LNCaP clone FGC (cell line): ENCODE measurements at regions not wholly inside any gene's neighbourhood (a gene's known extent, or its start where the extent isn't known, plus 50 kb on each side); places are given as distances from the start of the nearest gene placed in this dataset.

Experiments used
- DNase-seq: peaks from one replicate; pipeline ENCODE4 v3.0.0-alpha.2; 2011; ENCODE audit warnings: low read depth
- H3K4me3 ChIP-seq: 2 replicates; pipeline ENCODE4 v1.5.1; 2011; ENCODE audit warnings: mild to moderate bottlenecking, low read depth, low read length, control low read depth
- TF ChIP-seq, protein P1 (sequence below): IDR thresholded peaks from 2 replicates; pipeline ENCODE4 v1.5.1; 2012; ENCODE audit warnings: mild to moderate bottlenecking; ENCODE audit not compliant: control insufficient read depth, insufficient read depth; ENCODE audit errors: extremely low read depth

DNA sequence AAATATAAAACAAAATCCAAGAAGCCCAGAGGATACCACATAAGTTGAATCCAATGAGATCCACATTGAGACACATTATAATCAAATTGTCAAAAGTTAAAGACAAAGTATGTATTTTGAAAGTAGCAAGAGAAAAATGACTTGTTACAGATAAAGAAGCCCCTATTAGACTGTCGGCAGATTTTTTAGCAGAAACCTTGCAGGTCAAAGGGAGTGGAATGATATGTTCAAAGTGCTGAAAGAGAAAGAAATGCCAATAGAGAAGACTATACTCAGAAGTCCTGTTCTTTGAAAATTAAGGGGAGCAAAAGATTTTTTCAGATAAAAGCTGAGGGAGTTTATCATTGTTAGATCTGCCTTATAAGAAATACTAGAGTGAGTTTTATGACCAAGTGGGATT is 148.9 kb upstream of the EPHA5 start:
- no peak for DNase-seq
- TF ChIP-seq, protein P1, sequence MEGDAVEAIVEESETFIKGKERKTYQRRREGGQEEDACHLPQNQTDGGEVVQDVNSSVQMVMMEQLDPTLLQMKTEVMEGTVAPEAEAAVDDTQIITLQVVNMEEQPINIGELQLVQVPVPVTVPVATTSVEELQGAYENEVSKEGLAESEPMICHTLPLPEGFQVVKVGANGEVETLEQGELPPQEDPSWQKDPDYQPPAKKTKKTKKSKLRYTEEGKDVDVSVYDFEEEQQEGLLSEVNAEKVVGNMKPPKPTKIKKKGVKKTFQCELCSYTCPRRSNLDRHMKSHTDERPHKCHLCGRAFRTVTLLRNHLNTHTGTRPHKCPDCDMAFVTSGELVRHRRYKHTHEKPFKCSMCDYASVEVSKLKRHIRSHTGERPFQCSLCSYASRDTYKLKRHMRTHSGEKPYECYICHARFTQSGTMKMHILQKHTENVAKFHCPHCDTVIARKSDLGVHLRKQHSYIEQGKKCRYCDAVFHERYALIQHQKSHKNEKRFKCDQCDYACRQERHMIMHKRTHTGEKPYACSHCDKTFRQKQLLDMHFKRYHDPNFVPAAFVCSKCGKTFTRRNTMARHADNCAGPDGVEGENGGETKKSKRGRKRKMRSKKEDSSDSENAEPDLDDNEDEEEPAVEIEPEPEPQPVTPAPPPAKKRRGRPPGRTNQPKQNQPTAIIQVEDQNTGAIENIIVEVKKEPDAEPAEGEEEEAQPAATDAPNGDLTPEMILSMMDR = no peak
- no peak overlapping the region for H3K4me3 ChIP-seq

GRCh38 chr4:65805936-65806335 is 135.6 kb upstream of the EPHA5 start:
- TF ChIP-seq, protein P1 = no peak
- DNase-seq = no peak

GRCh38 chr4:65799513-65799912 is 129.2 kb upstream of the EPHA5 start:
- no peak overlapping the region for H3K4me3 ChIP-seq

More at GRCh38 chr4:65805936-65806335, 135.6 kb upstream of the EPHA5 start:
- H3K4me3 ChIP-seq = no peak overlapping the region

GRCh38 chr4:65798498-65799127 is 128.3 kb upstream of the EPHA5 start:
- H3K4me3 ChIP-seq = no peak overlapping the region
- TF ChIP-seq, protein P1 = no peak
- DNase-seq = no peak

More at GRCh38 chr4:65799513-65799912, 129.2 kb upstream of the EPHA5 start:
- no peak for DNase-seq
- TF ChIP-seq, protein P1 = no peak

GRCh38 chr4:65791812-65792308 is 121.6 kb upstream of the EPHA5 start:
- no peak for DNase-seq
- TF ChIP-seq, protein P1 = no peak
- H3K4me3 ChIP-seq = no peak overlapping the region

- DNase-seq = no peak
- H3K4me3 ChIP-seq = no peak overlapping the region
- TF ChIP-seq, protein P1 = no peak
Observed at GRCh38 chr4:65791111-65791811, 121.0 kb upstream of the EPHA5 start.
